ENCODE measurements at regions not wholly inside any gene's neighbourhood (a gene's known extent, or its start where the extent isn't known, plus 50 kb on each side); places are given as distances from the start of the nearest gene placed in this dataset.

DNA sequence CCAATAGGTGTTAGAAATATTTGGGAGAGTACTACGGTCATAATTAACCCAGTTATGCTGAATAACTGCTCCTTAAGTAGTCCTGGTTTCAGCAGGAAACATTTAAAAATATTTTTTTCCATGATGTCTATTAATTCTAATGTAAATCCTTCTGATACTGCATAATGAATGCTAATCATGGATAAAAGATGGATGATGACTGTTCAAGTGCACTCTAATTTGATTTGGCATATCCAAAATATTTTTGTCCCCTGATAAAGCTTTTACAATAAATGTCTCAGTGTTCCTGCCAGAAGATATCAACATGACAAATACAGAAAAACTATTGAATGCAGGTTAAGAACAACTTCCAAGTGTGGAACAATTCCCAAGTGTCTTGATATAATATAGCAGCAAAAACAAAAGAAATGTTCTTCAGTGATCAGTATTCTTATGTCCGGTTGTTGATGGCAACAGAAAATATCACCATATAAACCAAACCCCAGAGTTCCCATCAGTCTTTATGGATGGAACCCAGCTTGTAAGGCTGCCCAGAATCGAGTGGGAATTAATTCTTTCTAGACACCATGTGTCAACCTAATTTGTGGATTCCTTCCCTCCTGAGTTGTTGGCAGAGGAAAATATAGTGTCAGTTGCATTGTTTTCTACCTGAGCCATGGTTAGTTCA lies 205.4 kb upstream of the GK2 start:
- Histone ChIP-seq H3K4me3 (ENCODE audit: low read depth in 1 of 2, low read length in 2 of 2) (no peak overlapping the region), H3K36me3 (ENCODE audit: insufficient read depth, low read length) (no peaks in the 10 kb centered on the region), H3K27ac (ENCODE audit: low read length) (no peak overlapping the region), H3K79me2 (ENCODE audit: insufficient read depth, low read length) (no peaks in the 10 kb centered on the region), H3K27me3 (ENCODE audit: insufficient read depth, low read length, poor library complexity) (no peaks in the 10 kb centered on the region), H2AFZ (ENCODE audit: low read depth, low read length) (no peak overlapping the region), H3K4me2 (ENCODE audit: insufficient read depth, low read length) (no peak overlapping the region), H3K9me3 (ENCODE audit: insufficient read depth, low read length, severe bottlenecking) (no peaks in the 10 kb centered on the region), H3K9ac (ENCODE audit: low read depth, low read length) (no peak overlapping the region), H3K4me1 (ENCODE audit: insufficient read depth, low read length) (no peaks in the 10 kb centered on the region), H4K20me1 (ENCODE audit: insufficient read depth, low read length) (no peaks in the 10 kb centered on the region)
- ATAC-seq (ENCODE audit: insufficient read depth, low read depth) (no peak), DNase-seq (no peak)
- TF ChIP-seq, protein P1, sequence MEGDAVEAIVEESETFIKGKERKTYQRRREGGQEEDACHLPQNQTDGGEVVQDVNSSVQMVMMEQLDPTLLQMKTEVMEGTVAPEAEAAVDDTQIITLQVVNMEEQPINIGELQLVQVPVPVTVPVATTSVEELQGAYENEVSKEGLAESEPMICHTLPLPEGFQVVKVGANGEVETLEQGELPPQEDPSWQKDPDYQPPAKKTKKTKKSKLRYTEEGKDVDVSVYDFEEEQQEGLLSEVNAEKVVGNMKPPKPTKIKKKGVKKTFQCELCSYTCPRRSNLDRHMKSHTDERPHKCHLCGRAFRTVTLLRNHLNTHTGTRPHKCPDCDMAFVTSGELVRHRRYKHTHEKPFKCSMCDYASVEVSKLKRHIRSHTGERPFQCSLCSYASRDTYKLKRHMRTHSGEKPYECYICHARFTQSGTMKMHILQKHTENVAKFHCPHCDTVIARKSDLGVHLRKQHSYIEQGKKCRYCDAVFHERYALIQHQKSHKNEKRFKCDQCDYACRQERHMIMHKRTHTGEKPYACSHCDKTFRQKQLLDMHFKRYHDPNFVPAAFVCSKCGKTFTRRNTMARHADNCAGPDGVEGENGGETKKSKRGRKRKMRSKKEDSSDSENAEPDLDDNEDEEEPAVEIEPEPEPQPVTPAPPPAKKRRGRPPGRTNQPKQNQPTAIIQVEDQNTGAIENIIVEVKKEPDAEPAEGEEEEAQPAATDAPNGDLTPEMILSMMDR (IDR thresholded peaks at IDR 0.05; ENCODE audit: borderline replicate concordance, extremely low read depth, low read length, poor library complexity, severe bottlenecking), result no peak
- no peak for TF ChIP-seq EZH2 (IDR thresholded peaks at IDR 0.05; ENCODE audit: borderline replicate concordance, low read depth, low read length, severe bottlenecking)

DNA sequence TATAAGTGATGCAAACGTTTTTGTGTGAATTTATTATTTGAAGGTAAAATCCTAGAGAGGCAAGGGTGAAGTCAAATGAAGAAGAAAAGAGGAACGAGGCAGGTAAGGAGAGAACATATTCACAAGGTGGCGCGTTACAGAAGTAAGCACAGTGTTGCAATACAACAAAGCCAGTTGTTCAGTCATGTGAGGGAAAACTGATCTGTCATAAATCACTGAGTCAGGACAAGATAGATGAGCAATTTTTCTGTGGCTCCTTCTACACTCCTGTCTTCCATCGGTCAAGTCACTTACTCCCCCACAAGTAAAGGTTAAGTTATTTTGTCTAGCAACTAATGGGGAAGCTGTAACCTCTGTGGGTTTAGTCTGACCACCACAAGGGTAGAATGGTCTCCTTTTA lies 203.0 kb upstream of the GK2 start:
- Histone ChIP-seq H3K4me1 (ENCODE audit: insufficient read depth, low read length) (no peaks in the 10 kb centered on the region), H3K27ac (ENCODE audit: low read length) (no peak overlapping the region), H3K4me2 (ENCODE audit: insufficient read depth, low read length) (no peak overlapping the region), H3K9ac (ENCODE audit: low read depth, low read length) (no peak overlapping the region), H3K9me3 (ENCODE audit: insufficient read depth, low read length, severe bottlenecking) (no peaks in the 10 kb centered on the region), H4K20me1 (ENCODE audit: insufficient read depth, low read length) (no peaks in the 10 kb centered on the region), H3K27me3 (ENCODE audit: insufficient read depth, low read length, poor library complexity) (no peaks in the 10 kb centered on the region), H3K79me2 (ENCODE audit: insufficient read depth, low read length) (no peaks in the 10 kb centered on the region), H2AFZ (ENCODE audit: low read depth, low read length) (no peak overlapping the region), H3K4me3 (ENCODE audit: low read depth in 1 of 2, low read length in 2 of 2) (no peak overlapping the region), H3K36me3 (ENCODE audit: insufficient read depth, low read length) (no peaks in the 10 kb centered on the region)
- TF ChIP-seq, protein P1 (IDR thresholded peaks at IDR 0.05; ENCODE audit: borderline replicate concordance, extremely low read depth, low read length, poor library complexity, severe bottlenecking), result no peak
- TF ChIP-seq EZH2 (IDR thresholded peaks at IDR 0.05; ENCODE audit: borderline replicate concordance, low read depth, low read length, severe bottlenecking), result no peak
- ATAC-seq (ENCODE audit: insufficient read depth, low read depth), result no peak
- DNase-seq, result no peak

DNA sequence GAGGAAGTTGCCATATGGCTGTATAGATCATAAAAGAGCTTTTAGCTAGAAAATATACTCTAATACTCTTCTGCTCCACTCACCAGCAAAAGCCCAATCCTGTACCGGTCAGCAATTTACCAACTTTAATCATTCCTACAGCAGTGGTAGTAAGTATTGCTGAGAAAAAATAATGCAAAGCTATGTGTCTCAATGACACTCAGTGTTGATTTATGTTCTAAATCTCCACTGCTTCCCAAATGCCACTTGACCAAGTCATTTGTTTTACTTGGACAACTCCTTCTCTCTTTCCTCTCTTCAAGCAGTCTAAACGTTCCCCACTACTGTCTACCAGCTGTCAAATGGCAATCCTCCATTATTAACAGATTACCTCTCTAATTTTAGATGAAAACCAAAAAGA lies 201.8 kb upstream of the GK2 start:
- Histone ChIP-seq H3K27me3 (ENCODE audit: insufficient read depth, low read length, poor library complexity) (no peaks in the 10 kb centered on the region), H3K79me2 (ENCODE audit: insufficient read depth, low read length) (no peaks in the 10 kb centered on the region), H3K4me3 (ENCODE audit: low read depth in 1 of 2, low read length in 2 of 2) (no peak overlapping the region), H3K9ac (ENCODE audit: low read depth, low read length) (no peak overlapping the region), H4K20me1 (ENCODE audit: insufficient read depth, low read length) (no peaks in the 10 kb centered on the region), H3K36me3 (ENCODE audit: insufficient read depth, low read length) (no peaks in the 10 kb centered on the region), H3K9me3 (ENCODE audit: insufficient read depth, low read length, severe bottlenecking) (no peaks in the 10 kb centered on the region), H3K27ac (ENCODE audit: low read length) (no peak overlapping the region), H2AFZ (ENCODE audit: low read depth, low read length) (no peak overlapping the region), H3K4me1 (ENCODE audit: insufficient read depth, low read length) (no peaks in the 10 kb centered on the region), H3K4me2 (ENCODE audit: insufficient read depth, low read length) (no peak overlapping the region)
- DNase-seq (no peak), ATAC-seq (ENCODE audit: insufficient read depth, low read depth) (no peak)
- no peak for TF ChIP-seq EZH2 (IDR thresholded peaks at IDR 0.05; ENCODE audit: borderline replicate concordance, low read depth, low read length, severe bottlenecking)

DNA sequence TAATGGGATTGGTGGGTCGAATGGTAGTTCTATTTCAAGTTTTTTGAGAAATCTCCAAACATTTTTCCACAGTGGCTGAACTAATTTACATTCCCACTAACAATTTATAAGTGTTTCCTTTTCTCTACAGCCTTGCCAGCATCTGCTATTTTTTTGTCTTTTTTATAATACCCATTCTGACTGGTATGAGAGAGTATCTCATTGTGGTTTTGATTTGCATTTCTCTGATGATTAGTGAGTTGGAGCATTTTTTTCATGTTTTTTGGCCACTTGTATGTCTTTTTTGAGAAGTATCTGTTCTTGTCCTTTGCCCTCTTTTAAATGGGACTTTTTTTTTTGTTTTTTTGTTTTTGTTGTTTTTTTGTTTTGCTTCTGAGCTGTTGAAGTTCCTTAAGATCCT lies 200.0 kb upstream of the GK2 start:
- Histone ChIP-seq H3K79me2 (ENCODE audit: insufficient read depth, low read length) (no peaks in the 10 kb centered on the region), H3K27ac (ENCODE audit: low read length) (no peak overlapping the region), H3K36me3 (ENCODE audit: insufficient read depth, low read length) (no peaks in the 10 kb centered on the region), H2AFZ (ENCODE audit: low read depth, low read length) (no peak overlapping the region), H4K20me1 (ENCODE audit: insufficient read depth, low read length) (no peaks in the 10 kb centered on the region), H3K4me1 (ENCODE audit: insufficient read depth, low read length) (0 out of 2 replicates have a peak, but pooled peaks cover 6% of the 10 kb centered on the region), H3K9me3 (ENCODE audit: insufficient read depth, low read length, severe bottlenecking) (no peaks in the 10 kb centered on the region), H3K9ac (ENCODE audit: low read depth, low read length) (no peak overlapping the region), H3K4me2 (ENCODE audit: insufficient read depth, low read length) (no peak overlapping the region), H3K4me3 (ENCODE audit: low read depth in 1 of 2, low read length in 2 of 2) (no peak overlapping the region), H3K27me3 (ENCODE audit: insufficient read depth, low read length, poor library complexity) (no peaks in the 10 kb centered on the region)
- TF ChIP-seq, protein P1 (IDR thresholded peaks at IDR 0.05; ENCODE audit: borderline replicate concordance, extremely low read depth, low read length, poor library complexity, severe bottlenecking), result no peak
- no peak for TF ChIP-seq EZH2 (IDR thresholded peaks at IDR 0.05; ENCODE audit: borderline replicate concordance, low read depth, low read length, severe bottlenecking)
- no peak for DNase-seq
- ATAC-seq (ENCODE audit: insufficient read depth, low read depth), result no peak
